Nephron (organoid): ENCODE measurements at regions not wholly inside any gene's neighbourhood (a gene's known extent, or its start where the extent isn't known, plus 50 kb on each side); places are given as distances from the start of the nearest gene placed in this dataset.

ENCODE experiments used
- H3K27ac Mint-ChIP-seq, 3 experiments: 2 replicates each; pipeline ENCODE4 v1.8.0; 2020; ENCODE audit warnings: mixed read lengths in 3 of 3, mild to moderate bottlenecking in 2 of 3, moderate library complexity in 1 of 3
- H3K27me3 Mint-ChIP-seq: 2 replicates; pipeline ENCODE4 v1.8.0; 2021; ENCODE audit warnings: low read depth, mild to moderate bottlenecking, moderate library complexity, mixed read lengths
- H3K36me3 Mint-ChIP-seq: 2 replicates; pipeline ENCODE4 v1.8.0; 2020; ENCODE audit warnings: low read depth, mixed read lengths
- H3K4me1 Mint-ChIP-seq: 2 replicates; pipeline ENCODE4 v1.8.0; 2020; ENCODE audit warnings: mixed read lengths
- H3K4me3 Mint-ChIP-seq, 3 experiments: 2 replicates each; pipeline ENCODE4 v1.8.0; 2020; ENCODE audit warnings: mild to moderate bottlenecking in 3 of 3, mixed read lengths in 3 of 3, moderate library complexity in 2 of 3
- H3K9me3 Mint-ChIP-seq: 2 replicates; pipeline ENCODE4 v1.8.0; 2020; ENCODE audit warnings: mixed read lengths
- TF ChIP-seq, protein P1 (sequence below), 3 experiments: fragments of 200-600 bp; sonication (generic); IDR thresholded peaks; one replicate each; pipeline ENCODE4 v1.5.0; 2021; ENCODE audit warnings: antibody characterized with exemption in 3 of 3; ENCODE audit not compliant: unreplicated experiment in 3 of 3

DNA sequence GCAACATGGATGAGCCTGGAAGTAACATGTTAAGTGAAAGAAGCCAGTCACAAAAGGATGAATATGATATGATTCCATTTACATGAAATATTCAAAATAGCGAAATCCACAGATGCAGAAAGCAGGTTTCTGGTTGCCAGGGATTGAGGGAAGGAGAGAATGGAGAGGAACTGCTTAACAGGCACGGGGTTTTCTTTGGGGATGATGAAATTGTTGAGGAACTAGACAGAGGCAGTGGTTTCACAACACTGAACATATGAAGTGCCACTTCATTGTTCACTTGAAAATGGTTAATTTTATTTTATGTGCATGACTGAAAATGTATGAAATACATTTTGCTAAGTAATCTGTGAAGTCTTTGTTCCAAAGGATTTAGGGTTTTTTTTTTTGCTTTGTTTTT lies 182.5 kb upstream of the TBL1X start:
- Mint-ChIP-seq H3K4me1 (peaks cover 16% of the 10 kb centered on the region), H3K9me3 (peaks cover 4% of the 10 kb centered on the region)

DNA sequence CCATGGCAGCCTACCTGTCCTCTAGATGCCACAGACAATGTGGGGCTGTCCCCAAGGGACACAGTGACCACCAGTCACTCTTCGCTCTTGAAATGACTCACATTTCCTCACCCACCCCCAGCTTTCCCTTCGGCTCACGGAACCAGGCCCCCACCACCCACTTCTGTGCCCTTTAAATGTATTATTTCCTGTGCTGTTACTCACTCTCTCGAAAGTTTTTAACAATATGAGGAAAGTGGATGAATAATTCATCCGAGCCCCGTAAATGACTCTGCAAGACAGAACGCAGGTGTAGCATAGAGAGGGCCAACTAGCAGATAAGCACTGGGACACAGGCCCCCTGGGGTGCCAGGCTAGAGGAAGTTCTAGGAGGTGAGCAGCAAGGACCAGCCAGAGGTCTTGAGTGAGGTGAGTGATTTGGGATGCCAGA lies 179.5 kb upstream of the TBL1X start:
- TF ChIP-seq, protein P1, sequence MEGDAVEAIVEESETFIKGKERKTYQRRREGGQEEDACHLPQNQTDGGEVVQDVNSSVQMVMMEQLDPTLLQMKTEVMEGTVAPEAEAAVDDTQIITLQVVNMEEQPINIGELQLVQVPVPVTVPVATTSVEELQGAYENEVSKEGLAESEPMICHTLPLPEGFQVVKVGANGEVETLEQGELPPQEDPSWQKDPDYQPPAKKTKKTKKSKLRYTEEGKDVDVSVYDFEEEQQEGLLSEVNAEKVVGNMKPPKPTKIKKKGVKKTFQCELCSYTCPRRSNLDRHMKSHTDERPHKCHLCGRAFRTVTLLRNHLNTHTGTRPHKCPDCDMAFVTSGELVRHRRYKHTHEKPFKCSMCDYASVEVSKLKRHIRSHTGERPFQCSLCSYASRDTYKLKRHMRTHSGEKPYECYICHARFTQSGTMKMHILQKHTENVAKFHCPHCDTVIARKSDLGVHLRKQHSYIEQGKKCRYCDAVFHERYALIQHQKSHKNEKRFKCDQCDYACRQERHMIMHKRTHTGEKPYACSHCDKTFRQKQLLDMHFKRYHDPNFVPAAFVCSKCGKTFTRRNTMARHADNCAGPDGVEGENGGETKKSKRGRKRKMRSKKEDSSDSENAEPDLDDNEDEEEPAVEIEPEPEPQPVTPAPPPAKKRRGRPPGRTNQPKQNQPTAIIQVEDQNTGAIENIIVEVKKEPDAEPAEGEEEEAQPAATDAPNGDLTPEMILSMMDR (IDR thresholded peaks at IDR 0.05; ENCODE audit: unreplicated experiment in 3 of 3), result no peak
- Mint-ChIP-seq H3K9me3 (peaks cover 4% of the 10 kb centered on the region), H3K4me1 (peaks cover 15% of the 10 kb centered on the region), H3K4me3 (no peak overlapping the region), H3K27ac (no peak overlapping the region), H3K27me3 (no peaks in the 10 kb centered on the region), H3K36me3 (peaks cover 4% of the 10 kb centered on the region)

More for the DNA sequence above, 182.5 kb upstream of the TBL1X start:
- no peaks in the 10 kb centered on the region for H3K27me3 Mint-ChIP-seq
- TF ChIP-seq, protein P1 (IDR thresholded peaks at IDR 0.05; ENCODE audit: unreplicated experiment in 3 of 3), result no peak
- no peak overlapping the region for H3K27ac Mint-ChIP-seq
- peaks cover 4% of the 10 kb centered on the region for H3K36me3 Mint-ChIP-seq
- no peak overlapping the region for H3K4me3 Mint-ChIP-seq

DNA sequence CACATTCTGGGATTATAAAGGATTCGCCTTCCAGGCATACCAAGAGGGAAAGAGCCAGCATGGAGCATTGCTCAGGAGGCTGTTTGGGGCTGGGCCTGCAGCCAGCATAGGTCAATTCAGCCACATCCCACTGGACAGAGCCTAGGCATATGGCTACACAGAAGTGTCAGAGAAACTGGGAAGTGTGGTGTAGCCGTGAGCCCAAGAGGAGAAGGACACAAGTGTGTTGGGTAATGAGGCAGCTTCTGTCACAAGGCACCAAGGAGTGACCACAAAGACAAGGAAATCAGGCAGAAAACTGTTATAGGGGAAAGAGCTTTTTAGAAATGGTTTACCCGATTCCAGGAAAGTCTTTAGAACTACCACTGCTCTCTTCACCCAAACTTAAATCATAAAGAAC lies 178.6 kb upstream of the TBL1X start:
- peaks cover 4% of the 10 kb centered on the region for H3K9me3 Mint-ChIP-seq
- peaks cover 24% of the 10 kb centered on the region for H3K4me1 Mint-ChIP-seq
- peaks cover 4% of the 10 kb centered on the region for H3K36me3 Mint-ChIP-seq
- TF ChIP-seq, protein P1 (IDR thresholded peaks at IDR 0.05; ENCODE audit: unreplicated experiment in 3 of 3), result no peak
- no peak overlapping the region for H3K27ac Mint-ChIP-seq
- no peaks in the 10 kb centered on the region for H3K27me3 Mint-ChIP-seq
- H3K4me3 Mint-ChIP-seq, result no peak overlapping the region

DNA sequence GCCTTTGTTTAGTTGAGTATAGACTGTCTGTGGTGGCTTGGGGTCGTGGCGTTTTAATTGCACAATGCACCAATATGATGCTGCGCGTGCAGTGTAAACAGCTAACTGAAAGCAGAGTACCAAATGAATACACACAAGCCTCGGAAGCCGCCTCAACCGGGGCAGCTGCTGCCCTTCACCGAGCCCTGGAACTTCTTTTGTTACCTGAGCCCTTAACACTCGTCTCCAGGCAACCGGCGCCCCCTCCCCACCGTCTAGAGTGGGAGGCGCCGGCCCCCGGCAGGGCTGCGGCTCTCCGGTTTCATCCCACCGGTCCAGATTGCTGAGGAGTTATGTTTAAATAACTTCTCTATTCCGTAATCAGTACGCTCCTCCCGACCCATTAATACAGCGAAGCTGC lies 173.2 kb upstream of the TBL1X start:
- peak overlapping the region; percentile 35 to 82 (median 44) for H3K27ac Mint-ChIP-seq
- peaks cover 56% of the 10 kb centered on the region for H3K4me1 Mint-ChIP-seq
- peak overlapping the region; percentile 51 to 57 (median 57) for H3K4me3 Mint-ChIP-seq
- H3K36me3 Mint-ChIP-seq, result no peaks in the 10 kb centered on the region
- H3K9me3 Mint-ChIP-seq, result peaks cover 2% of the 10 kb centered on the region
- H3K27me3 Mint-ChIP-seq, result peaks cover 7% of the 10 kb centered on the region
- TF ChIP-seq, protein P1 (IDR thresholded peaks at IDR 0.05; ENCODE audit: unreplicated experiment in 3 of 3), result no peak

DNA sequence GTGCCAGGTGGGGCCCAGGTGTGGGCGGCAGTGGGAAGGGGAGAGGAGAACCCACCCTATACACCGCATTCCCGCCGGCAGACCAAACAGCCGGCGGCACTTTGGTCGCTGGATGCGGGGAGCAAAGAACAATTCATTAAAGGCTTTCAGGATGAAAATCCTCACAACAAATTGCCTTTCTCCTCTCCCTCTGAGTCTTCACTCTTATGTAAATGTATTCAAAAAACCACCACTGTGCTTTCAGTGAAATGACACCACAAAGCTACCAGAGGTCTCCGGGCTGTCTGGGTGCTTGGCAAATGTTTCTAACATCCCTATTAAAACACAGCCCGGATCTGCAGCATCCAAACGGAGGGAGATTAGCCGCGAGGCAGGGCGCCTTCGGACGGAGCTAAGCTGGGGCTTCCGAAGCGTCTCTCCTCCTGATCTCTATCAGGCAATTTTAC lies 171.8 kb upstream of the TBL1X start:
- peaks cover 7% of the 10 kb centered on the region for H3K27me3 Mint-ChIP-seq
- peak overlapping the region in 2 of 3 experiments; percentile 24 to 39 for H3K4me3 Mint-ChIP-seq
- TF ChIP-seq, protein P1 (IDR thresholded peaks at IDR 0.05; ENCODE audit: unreplicated experiment in 3 of 3), result no peak
- peaks cover 2% of the 10 kb centered on the region for H3K9me3 Mint-ChIP-seq
- peak overlapping the region in 2 of 3 experiments; percentile 11 to 56 for H3K27ac Mint-ChIP-seq
- peaks cover 54% of the 10 kb centered on the region for H3K4me1 Mint-ChIP-seq
- H3K36me3 Mint-ChIP-seq, result no peaks in the 10 kb centered on the region

DNA sequence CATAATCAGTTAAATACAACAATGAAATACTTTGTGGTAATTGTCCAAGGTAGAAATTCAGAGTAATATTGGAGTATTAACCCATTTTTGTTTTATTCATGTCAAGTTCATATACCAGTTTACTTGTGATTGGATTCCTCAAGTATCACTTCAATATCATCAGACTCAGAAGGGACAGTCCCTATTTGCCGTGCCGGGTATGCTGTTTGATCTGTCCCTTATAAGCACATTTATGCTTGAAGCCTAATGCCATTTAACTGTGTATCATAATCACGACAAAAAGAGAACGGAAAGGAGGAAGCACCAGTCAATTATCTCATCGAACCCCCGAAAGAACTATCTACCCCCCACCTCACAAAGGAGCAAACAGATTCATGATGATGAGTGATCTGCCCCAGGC lies 171.0 kb upstream of the TBL1X start:
- H3K36me3 Mint-ChIP-seq, result no peaks in the 10 kb centered on the region
- TF ChIP-seq, protein P1 (IDR thresholded peaks at IDR 0.05; ENCODE audit: unreplicated experiment in 3 of 3), result no peak
- peaks cover 50% of the 10 kb centered on the region for H3K4me1 Mint-ChIP-seq
- no peak overlapping the region for H3K4me3 Mint-ChIP-seq
- H3K9me3 Mint-ChIP-seq, result peaks cover 2% of the 10 kb centered on the region
- H3K27ac Mint-ChIP-seq, result no peak overlapping the region
- H3K27me3 Mint-ChIP-seq, result peaks cover 7% of the 10 kb centered on the region
